Stimulated activated CD4-positive, alpha-beta T cell treated with anti-CD3 and anti-CD28 coated beads, Interleukin-1b, Interleukin-23, amount 100 ng/mL, for 48 hours (primary cell): ENCODE measurements at regions not wholly inside any gene's neighbourhood (a gene's known extent, or its start where the extent isn't known, plus 50 kb on each side); places are given as distances from the start of the nearest gene placed in this dataset.
A peak's percentile ranks its signal among the peaks of the same experiment; 100 is the strongest.
"Not testable (repeated sequence)": the region's sequence is repeated elsewhere in the genome, so short reads cannot be mapped to it uniquely, and the experiment has no call there.

Experiments used
- DNase-seq: peaks from one replicate; pipeline ENCODE4 v3.0.0-alpha.2; 2020

DNA sequence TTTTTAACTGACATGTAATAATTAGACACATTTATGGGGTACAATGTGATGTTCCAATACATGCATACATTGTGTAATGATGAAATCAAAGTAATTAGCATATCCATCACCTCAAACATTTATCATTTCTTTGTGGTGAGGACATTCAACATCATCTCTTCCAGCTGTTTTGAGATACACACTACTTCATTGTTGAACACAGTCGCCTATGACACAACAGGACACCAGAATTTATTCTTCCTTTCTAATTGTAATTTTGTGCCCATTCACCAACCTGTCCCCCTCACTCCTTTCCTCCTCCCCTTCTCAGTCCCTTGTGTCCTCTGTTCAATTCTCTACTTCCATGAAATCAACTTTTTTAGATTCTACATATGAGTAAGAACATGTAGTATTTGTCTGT lies 113.4 kb upstream of the CBLB start:
- no peak for DNase-seq

- no peak for DNase-seq
These were observed 116.0 kb upstream of the CBLB start for GRCh38 chr3:105984837-105985236.

DNA sequence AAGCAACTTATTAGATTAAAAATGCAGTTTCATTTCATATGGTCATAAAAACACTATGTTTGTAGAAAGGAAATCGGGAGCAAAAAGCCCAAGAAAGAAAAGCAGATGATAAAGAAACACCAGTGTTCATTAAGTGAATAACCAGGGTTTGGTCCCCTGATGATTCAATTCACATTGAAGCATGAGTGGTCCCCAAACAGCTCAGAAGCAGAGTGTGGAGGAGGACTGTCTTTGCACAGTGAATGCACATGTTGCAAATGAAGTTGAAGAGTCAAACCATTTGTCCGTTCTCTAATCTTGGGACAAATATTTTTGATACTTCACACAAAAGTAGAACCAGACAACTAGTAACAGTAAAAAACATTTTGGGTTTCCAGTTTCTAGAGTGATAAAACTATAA lies 117.5 kb upstream of the CBLB start:
- DNase-seq = not testable (repeated sequence)

GRCh38 chr3:105987809-105988208 lies 119.0 kb upstream of the CBLB start:
- DNase-seq = no peak

DNA sequence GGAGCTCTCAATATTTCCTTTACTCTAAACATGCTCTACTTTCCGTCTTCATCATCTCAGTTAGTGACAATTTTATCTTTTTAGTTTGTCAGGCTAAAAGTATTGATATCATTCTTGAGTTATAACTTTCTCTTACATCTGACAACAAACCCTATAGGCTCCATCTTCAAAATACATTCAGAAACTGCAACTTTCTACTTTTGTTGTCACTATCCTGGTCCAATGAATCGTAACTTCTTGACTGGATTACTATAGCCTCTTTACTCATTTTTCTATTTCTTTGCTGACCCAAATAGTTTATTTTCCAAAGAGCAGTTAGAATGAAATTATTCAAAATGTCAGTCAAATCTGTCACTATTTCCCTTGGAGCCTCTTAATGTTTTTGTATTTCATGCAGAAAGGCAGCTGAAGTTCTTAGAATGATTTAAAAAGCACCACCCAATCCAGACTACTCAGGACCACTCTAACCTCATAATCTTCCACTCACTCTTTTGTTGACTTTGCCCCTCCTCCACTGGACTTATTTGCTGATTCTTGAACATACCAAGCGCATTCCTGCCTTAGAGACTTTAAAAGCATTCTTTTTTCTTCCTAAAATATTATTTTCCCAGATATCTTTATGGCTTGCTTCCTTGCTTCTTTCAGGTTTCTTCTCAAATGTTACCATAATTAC lies 119.9 kb upstream of the CBLB start:
- DNase-seq = no peak

DNA sequence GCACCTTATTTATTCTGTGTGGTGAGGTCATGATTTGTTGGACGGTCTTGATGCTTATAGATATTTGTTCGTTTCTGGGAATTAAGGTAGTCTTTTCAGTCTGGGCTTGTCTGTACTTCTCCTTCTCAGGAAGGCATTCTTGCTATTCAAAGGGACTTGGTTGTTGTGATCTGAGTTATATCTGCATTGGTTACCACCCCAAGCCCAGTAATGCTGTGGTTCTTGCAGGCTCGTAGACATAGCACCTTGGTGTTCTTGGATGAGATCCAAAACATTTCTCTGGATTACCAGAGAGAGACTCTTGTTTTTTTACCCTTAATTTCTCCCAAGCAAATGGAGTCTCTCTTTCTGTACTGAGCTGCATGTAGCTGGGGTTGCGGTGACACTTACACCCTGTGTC lies 128.0 kb upstream of the CBLB start:
- DNase-seq = no peak

- DNase-seq = no peak
These were observed 128.6 kb upstream of the CBLB start for GRCh38 chr3:105997466-105997799.

GRCh38 chr3:105997800-105998526 lies 129.2 kb upstream of the CBLB start:
- DNase-seq = no peak

DNA sequence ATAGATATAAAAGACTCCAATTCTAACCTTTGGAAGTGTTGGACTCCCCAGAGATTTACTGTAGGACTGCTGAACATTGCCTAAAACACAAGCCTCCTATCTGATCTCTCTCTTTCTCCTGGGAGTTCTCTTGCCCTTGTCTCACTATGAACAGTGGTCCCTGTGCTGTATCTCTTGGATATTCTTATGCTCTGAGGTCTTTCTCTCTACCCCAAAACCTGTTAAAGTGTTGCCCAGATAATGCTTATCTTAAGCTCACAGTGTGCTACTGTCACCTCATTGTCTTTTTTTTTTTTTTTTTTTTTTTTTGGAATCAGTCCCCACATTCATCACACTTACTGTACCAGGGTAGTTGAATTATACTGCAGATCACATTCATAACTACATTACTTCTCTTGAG lies 131.0 kb upstream of the CBLB start:
- no peak for DNase-seq

DNA sequence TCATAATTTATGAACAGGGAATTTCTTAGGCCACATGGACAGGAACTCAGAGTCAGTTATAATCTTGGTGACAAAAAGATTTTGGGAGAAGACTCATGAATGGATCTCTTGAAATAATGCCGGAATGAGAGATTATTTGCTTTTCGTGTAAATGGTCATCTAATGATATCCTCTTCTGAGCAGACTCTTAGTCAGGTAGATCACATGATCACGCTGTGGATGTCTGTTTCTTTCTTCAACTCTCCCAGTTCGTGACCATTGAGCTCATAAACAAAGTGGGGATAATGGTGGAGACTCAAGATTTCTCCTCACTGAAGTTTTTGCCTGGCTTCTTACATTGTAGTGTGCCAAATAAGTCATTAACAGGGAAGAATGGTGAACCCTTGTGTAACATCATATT lies 133.1 kb upstream of the CBLB start:
- DNase-seq = no peak

DNA sequence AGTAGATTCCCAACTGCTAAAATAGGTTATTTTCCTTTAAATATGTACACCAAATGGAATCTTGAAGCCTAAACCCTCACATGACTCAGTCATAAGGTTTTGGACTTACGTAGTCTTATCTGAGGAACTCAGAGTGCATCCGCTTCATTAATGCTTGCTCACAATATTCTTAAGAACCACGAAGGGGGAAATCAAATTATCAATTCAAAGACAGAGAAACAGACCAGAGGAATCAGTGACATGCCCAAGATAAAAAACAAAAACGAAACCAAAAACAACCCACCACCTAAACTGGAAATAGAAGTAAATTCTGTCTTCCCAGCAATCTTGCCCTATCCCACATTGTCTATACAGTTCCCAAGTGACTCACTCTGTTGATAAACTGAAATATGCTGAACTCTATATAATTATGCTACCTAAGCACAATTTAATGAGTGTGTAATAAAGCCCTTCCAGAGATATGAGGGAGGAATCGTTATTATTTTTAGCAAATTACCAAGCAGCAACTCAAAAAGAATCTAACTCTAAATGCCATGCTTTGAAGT lies 135.4 kb upstream of the CBLB start:
- no peak for DNase-seq

DNA sequence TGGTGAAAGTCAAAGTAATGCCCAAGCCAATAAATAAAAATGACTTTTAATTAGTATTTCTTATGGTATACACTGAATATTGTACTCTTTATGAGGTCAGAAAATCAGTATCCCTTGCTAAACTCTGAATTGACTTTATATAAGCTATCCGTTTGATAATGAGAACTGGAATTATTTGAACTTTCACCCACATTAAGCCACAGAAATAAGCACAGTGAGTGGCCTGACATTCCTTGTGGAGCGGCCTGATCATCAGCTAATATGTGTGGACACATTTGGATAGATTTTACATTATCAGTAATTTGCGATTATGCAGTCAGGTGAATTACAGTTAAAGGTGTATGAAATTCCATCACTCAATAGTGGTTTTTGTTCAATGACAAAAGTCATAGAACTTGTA lies 136.0 kb upstream of the CBLB start:
- no peak for DNase-seq

DNA sequence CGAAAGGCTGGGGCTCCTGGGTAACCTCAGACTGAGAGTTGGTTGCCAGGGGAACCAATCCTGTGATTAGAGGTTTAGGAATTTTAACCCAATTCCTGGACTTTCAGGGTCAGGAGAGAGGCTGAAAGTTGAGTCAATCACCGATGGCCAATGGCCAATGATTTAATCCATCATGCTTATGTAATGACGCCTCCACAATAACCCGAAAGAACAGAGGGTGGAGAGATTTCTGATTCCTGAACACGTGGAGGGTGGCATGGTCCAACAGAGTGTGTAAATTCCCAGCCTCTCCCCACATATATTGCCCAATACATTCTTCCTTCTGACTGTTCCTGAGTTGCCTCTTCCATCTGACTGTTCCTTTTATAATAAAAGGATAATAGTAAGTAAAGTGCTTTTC lies 137.2 kb upstream of the CBLB start:
- DNase-seq = no peak

DNA sequence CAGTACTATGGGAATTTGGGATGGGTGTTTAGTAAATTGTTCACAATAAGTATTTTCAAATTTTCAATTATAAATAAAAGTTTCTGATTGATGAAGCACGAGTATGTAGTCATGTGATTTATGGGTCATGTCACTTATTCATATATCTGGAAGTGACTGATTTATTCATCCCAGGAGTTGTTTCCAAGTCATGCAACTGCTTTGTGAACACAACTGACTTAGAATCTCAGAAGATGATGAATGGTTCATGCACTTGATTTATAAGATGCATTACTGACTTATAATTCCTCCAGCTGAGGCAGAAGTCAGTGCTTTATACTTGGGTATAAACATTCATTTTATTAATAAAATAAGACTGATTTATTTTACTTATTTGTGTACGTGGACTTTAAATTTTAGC lies 137.8 kb upstream of the CBLB start:
- no peak for DNase-seq

- DNase-seq = peak; percentile 46
These were observed 138.7 kb upstream of the CBLB start for GRCh38 chr3:106007512-106007911.

DNA sequence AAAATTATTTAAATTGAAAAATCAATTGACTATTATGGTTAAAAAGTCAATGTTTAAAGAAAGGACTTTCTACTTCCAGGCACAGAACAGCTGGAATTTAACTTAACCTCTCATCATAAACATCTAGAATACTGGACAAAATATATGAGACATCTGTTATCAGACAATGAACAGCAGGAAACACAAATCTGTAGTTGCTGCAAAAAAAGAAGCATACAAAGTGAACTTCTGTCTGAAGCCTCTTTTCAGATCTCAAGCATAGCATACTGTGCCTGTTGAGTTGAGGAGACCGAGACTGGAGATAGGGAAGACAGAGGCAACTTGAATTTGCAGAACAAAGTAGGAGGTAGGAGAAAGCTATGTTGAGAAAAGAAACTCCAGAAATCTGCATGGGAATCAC lies 140.0 kb upstream of the CBLB start:
- no peak for DNase-seq

DNA sequence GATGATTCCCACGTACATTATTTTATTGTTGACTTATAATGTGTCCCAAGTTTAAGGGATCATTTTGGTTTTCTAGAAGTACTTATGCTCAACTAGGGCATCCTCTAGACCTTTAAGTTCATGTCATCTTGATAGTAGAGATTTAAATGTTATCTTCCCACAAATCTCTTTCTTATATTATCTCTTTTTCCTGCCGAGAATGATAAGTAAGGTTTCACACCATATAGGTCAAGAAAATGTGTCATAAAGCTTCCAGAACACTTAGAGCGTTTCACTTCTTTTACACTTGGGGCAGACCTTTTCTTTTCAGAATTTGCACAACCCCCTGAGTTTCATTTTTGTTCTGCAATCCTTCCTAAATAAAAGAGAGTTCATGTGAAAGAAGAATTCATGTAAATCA lies 142.0 kb upstream of the CBLB start:
- DNase-seq = no peak

DNA sequence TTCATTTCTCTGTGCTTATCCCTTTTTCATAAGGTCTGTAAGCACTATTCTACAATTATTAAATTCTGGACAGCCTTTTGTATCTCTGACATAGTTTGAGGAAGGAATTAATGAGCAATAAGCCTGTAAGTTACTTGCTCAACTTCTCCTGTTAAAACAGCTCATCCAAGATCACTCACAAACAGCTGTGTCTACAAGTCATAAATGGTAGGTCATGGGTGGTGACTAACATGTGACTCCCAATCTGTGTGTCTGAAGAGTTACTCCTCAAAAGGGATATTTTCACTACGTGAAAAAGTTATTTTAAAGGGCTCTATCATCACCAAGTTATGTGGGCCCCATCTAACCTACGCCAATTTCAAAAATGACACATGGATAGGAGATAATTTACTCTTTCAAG lies 145.2 kb upstream of the CBLB start:
- peak; percentile 22 for DNase-seq

- no peak for DNase-seq
These were observed 145.7 kb upstream of the CBLB start for GRCh38 chr3:106014518-106014917.

DNA sequence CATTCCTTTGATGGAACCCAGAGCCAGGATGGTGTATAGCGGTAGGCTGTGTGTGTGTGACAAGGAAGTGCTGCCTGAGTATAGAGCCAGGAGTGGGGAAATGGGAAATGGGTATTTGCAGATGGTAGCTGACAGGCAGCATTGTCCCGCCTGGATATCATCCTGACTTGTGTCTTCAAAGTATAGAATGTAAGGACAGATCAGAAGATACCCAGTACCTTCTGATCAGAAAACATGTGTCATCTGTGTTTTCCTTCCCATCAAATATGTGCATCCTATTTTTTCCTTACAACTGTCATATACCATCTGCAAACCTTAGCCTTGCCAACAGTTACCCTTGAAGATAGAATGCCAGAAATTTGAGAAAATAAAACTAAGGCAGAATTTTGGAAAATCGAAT lies 146.2 kb upstream of the CBLB start:
- DNase-seq = no peak

GRCh38 chr3:106018102-106018501 lies 149.3 kb upstream of the CBLB start:
- DNase-seq = no peak

- no peak for DNase-seq
These were observed 150.2 kb upstream of the CBLB start for GRCh38 chr3:106018929-106019550.

DNA sequence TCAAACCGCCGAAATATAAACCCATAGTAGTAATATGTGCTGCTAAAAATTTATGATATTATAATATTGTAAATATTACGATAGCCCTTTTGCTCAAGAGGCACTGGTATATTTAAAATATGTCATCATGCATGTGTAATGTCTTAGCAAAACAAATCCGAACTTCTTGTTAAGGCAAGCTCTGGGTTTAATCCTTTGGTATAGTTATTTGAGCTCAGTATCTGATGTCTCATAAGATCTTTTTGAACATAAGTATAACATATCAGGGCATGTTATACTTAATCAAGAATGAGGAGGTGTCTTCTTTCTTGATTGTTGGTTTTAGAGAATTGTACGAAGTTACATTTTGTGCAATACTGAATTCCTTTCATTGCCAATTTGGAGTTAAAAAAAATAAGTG lies 154.1 kb upstream of the CBLB start:
- DNase-seq = no peak

GRCh38 chr3:106025151-106025722 lies 156.4 kb upstream of the CBLB start:
- no peak for DNase-seq
